SK-N-SH (cell line): ENCODE measurements at regions not wholly inside any gene's neighbourhood (a gene's known extent, or its start where the extent isn't known, plus 50 kb on each side); places are given as distances from the start of the nearest gene placed in this dataset.

ENCODE experiments used
- CTCF ChIA-PET: fragments of 300-600, 350-600 bp; formaldehyde crosslinking; extraction: SDS; loops from one replicate; lab custom pipeline; 2021; lab: Yijun Ruan, JAX
- POLR2A ChIA-PET: fragments of 350-600 bp; sonication (Branson Sonifier 250); formaldehyde crosslinking; extraction: SDS; loops from one replicate; lab custom pipeline; 2020; ENCODE audit warnings: antibody characterized with exemption, inconsistent platforms; lab: Yijun Ruan, JAX
- DNase-seq: peaks from one replicate; pipeline ENCODE4 v3.0.0; 2012
- H2AFZ ChIP-seq: fragments of 200-600 bp; sonication (generic); 2 replicates; pipeline ENCODE4 v1.8.1; 2016; ENCODE audit warnings: antibody characterized with exemption, mild to moderate bottlenecking, low read depth
- H3F3A ChIP-seq: fragments of 200-600 bp; sonication (generic); replicated peaks from 2 replicates; pipeline ENCODE3; 2016; ENCODE audit warnings: antibody characterized with exemption, mild to moderate bottlenecking; ENCODE audit not compliant: insufficient read depth
- H3K27ac ChIP-seq, 2 experiments: fragments of 200-500 bp in 1 of 2; fragments of 200-600 bp in 1 of 2; sonication (Bioruptor generic) in 1 of 2; sonication (generic), shearing (Covaris generic) in 1 of 2; 2 replicates each; pipeline versions ENCODE4 v1.5.1 to v1.6.1; 2014 to 2016; ENCODE audit warnings: low read depth in 2 of 2, inconsistent platforms in 1 of 2, low read length in 1 of 2, mild to moderate bottlenecking in 1 of 2, mixed read lengths in 1 of 2
- H3K27me3 ChIP-seq: fragments of 200-600 bp; sonication (generic), shearing (Covaris generic); 2 replicates; pipeline ENCODE4 v1.6.1; 2016; ENCODE audit warnings: mixed run types; ENCODE audit not compliant: insufficient read depth
- H3K36me3 ChIP-seq, 2 experiments: fragments of 200-500 bp in 1 of 2; fragments of 200-600 bp in 1 of 2; sonication (Bioruptor generic) in 1 of 2; sonication (generic) in 1 of 2; replicated peaks in 1 of 2; 2 replicates each; pipeline versions ENCODE3 to v1.5.1; 2014 to 2016; ENCODE audit warnings: low read length in 1 of 2, mild to moderate bottlenecking in 1 of 2; ENCODE audit not compliant: insufficient read depth in 2 of 2, control insufficient read depth in 1 of 2
- H3K4me1 ChIP-seq, 2 experiments: fragments of 200-500 bp in 1 of 2; fragments of 200-600 bp in 1 of 2; sonication (Bioruptor generic) in 1 of 2; sonication (generic), shearing (Covaris generic) in 1 of 2; 2 replicates each; pipeline versions ENCODE4 v1.5.1 to v1.6.1; 2014 to 2016; ENCODE audit warnings: low read depth in 1 of 2, low read length in 1 of 2, mixed run types in 1 of 2; ENCODE audit not compliant: insufficient read depth in 2 of 2, control insufficient read depth in 1 of 2
- H3K4me2 ChIP-seq: fragments of 200-600 bp; sonication (generic), shearing (Covaris generic); 2 replicates; pipeline ENCODE4 v1.6.1; 2017; ENCODE audit warnings: mixed run types
- H3K4me3 ChIP-seq, 2 experiments: fragments of 200-500 bp in 1 of 2; fragments of 200-600 bp in 1 of 2; sonication (Bioruptor generic) in 1 of 2; sonication (generic), shearing (Covaris generic) in 1 of 2; 2 replicates each; pipeline versions ENCODE4 v1.5.1 to v1.8.1; 2014 to 2016; ENCODE audit warnings: low read depth in 2 of 2, inconsistent platforms in 1 of 2, low read length in 1 of 2, mild to moderate bottlenecking in 1 of 2, mixed read lengths in 1 of 2, moderate library complexity in 1 of 2
- H3K79me2 ChIP-seq: fragments of 200-600 bp; sonication (generic); 2 replicates; pipeline ENCODE4 v1.8.1; 2017; ENCODE audit warnings: mild to moderate bottlenecking; ENCODE audit not compliant: insufficient read depth
- H3K9ac ChIP-seq: fragments of 200-600 bp; sonication (generic); 2 replicates; pipeline ENCODE4 v1.6.1; 2017; ENCODE audit warnings: mixed run types
- H3K9me2 ChIP-seq: fragments of 200-600 bp; sonication (generic); 2 replicates; pipeline ENCODE4 v1.6.1; 2017; ENCODE audit warnings: mixed run types
- H3K9me3 ChIP-seq: fragments of 200-600 bp; sonication (generic); 2 replicates; pipeline ENCODE4 v1.6.1; 2017; ENCODE audit warnings: mixed run types, mild to moderate bottlenecking, moderate library complexity
- H4K20me1 ChIP-seq: fragments of 200-600 bp; sonication (generic); 2 replicates; pipeline ENCODE4 v1.6.1; 2017; ENCODE audit warnings: mild to moderate bottlenecking, mixed run types; ENCODE audit not compliant: insufficient read depth
- CHD2 ChIP-seq: fragments of 150-350 bp; IDR thresholded peaks from 2 replicates; pipeline ENCODE4 v1.6.1; 2018; ENCODE audit warnings: low read length; ENCODE audit not compliant: partially characterized antibody
- GABPA ChIP-seq: IDR thresholded peaks from 2 replicates; pipeline ENCODE4 v1.4.0; 2012; ENCODE audit warnings: low read depth, mild to moderate bottlenecking
- IRF3 ChIP-seq: fragments of 150-350 bp; IDR thresholded peaks from 2 replicates; pipeline ENCODE4 v1.6.1; 2016; ENCODE audit warnings: mild to moderate bottlenecking, low read depth, low read length
- JUND ChIP-seq: IDR thresholded peaks from 2 replicates; pipeline ENCODE4 v1.4.0; 2012
- MAX ChIP-seq: IDR thresholded peaks from 2 replicates; pipeline ENCODE4 v1.4.0; 2012; ENCODE audit warnings: low read depth
- MXI1 ChIP-seq: IDR thresholded peaks from 2 replicates; pipeline ENCODE4 v1.6.1; 2012; ENCODE audit warnings: mild to moderate bottlenecking, low read depth, low read length, improper control_type of control experiment
- NFIC ChIP-seq: IDR thresholded peaks from 2 replicates; pipeline ENCODE4 v1.4.0; 2012; ENCODE audit warnings: borderline replicate concordance
- NRF1 ChIP-seq: IDR thresholded peaks from 2 replicates; pipeline ENCODE4 v1.6.1; 2012; ENCODE audit warnings: low read depth, mild to moderate bottlenecking, low read length
- RAD21 ChIP-seq: IDR thresholded peaks from 2 replicates; pipeline ENCODE4 v1.6.1; 2012; ENCODE audit warnings: mild to moderate bottlenecking, low read length
- RFX5 ChIP-seq: IDR thresholded peaks from 2 replicates; pipeline ENCODE4 v1.6.1; 2012; ENCODE audit warnings: mild to moderate bottlenecking, improper control_type of control experiment, low read length
- RXRA ChIP-seq: IDR thresholded peaks from 2 replicates; pipeline ENCODE4 v1.4.0; 2012; ENCODE audit warnings: low read depth, mild to moderate bottlenecking, borderline replicate concordance
- SIN3A ChIP-seq: IDR thresholded peaks from 2 replicates; pipeline ENCODE4 v1.6.1; 2012; ENCODE audit warnings: low read depth, mild to moderate bottlenecking, low read length, moderate library complexity, borderline replicate concordance
- SMC3 ChIP-seq: IDR thresholded peaks from 2 replicates; pipeline ENCODE4 v1.6.1; 2012; ENCODE audit warnings: low read depth, low read length, improper control_type of control experiment
- TEAD4 ChIP-seq: IDR thresholded peaks from 2 replicates; pipeline ENCODE4 v1.4.0; 2012; ENCODE audit warnings: mild to moderate bottlenecking, borderline replicate concordance; ENCODE audit not compliant: insufficient read depth
- USF2 ChIP-seq: fragments of 150-350 bp; IDR thresholded peaks from 2 replicates; pipeline ENCODE4 v1.6.1; 2017; ENCODE audit warnings: antibody characterized with exemption, low read length, low read depth, borderline replicate concordance
- ZBTB33 ChIP-seq: IDR thresholded peaks from 2 replicates; pipeline ENCODE4 v1.4.0; 2012; ENCODE audit warnings: low read depth, borderline replicate concordance
- WGBS: methylation state at CpG from one replicate; pipeline ENCODE4 v1.1.6; 2017; ENCODE audit warnings: low lambda C conversion rate; 5-methylcytosine and 5-hydroxymethylcytosine counted together
- TF ChIP-seq, protein P1 (sequence below): IDR thresholded peaks from 2 replicates; pipeline ENCODE4 v1.6.1; 2012; ENCODE audit warnings: mild to moderate bottlenecking, low read depth, low read length, moderate library complexity
- TF ChIP-seq, protein P2 (sequence below): IDR thresholded peaks from 2 replicates; pipeline ENCODE4; 2012

GRCh38 chr14:86601813-86602212 is 1071.9 kb downstream of the FLRT2 start:
- H3K27me3 ChIP-seq: no peaks in the 10 kb centered on the region
- H3K4me2 ChIP-seq: no peak overlapping the region
- H3F3A ChIP-seq: no peaks in the 10 kb centered on the region
- no peak overlapping the region for H3K9ac ChIP-seq
- no peak overlapping the region for H3K27ac ChIP-seq
- ChIA-PET POLR2A (no interaction called here), CTCF (no interaction called here)
- 70% methylated on average over 2 of the region's 2 CpGs for WGBS
- no peaks in the 10 kb centered on the region for H4K20me1 ChIP-seq
- no peaks in the 10 kb centered on the region for H3K79me2 ChIP-seq
- no peak for DNase-seq
- H3K9me2 ChIP-seq: no peaks in the 10 kb centered on the region
- no peak overlapping the region for H2AFZ ChIP-seq
- no peaks in the 10 kb centered on the region for H3K36me3 ChIP-seq
- H3K4me1 ChIP-seq: no peaks in the 10 kb centered on the region
- H3K9me3 ChIP-seq: no peaks in the 10 kb centered on the region
- no peak overlapping the region for H3K4me3 ChIP-seq
- TF ChIP-seq JUND (no peak), RFX5 (no peak), CHD2 (no peak), SIN3A (no peak), TEAD4 (no peak), GABPA (no peak), USF2 (no peak), NFIC (no peak), NRF1 (no peak), IRF3 (no peak), SMC3 (no peak), RAD21 (no peak), ZBTB33 (no peak), MXI1 (no peak), MAX (no peak), RXRA (no peak)
- TF ChIP-seq, protein P1, sequence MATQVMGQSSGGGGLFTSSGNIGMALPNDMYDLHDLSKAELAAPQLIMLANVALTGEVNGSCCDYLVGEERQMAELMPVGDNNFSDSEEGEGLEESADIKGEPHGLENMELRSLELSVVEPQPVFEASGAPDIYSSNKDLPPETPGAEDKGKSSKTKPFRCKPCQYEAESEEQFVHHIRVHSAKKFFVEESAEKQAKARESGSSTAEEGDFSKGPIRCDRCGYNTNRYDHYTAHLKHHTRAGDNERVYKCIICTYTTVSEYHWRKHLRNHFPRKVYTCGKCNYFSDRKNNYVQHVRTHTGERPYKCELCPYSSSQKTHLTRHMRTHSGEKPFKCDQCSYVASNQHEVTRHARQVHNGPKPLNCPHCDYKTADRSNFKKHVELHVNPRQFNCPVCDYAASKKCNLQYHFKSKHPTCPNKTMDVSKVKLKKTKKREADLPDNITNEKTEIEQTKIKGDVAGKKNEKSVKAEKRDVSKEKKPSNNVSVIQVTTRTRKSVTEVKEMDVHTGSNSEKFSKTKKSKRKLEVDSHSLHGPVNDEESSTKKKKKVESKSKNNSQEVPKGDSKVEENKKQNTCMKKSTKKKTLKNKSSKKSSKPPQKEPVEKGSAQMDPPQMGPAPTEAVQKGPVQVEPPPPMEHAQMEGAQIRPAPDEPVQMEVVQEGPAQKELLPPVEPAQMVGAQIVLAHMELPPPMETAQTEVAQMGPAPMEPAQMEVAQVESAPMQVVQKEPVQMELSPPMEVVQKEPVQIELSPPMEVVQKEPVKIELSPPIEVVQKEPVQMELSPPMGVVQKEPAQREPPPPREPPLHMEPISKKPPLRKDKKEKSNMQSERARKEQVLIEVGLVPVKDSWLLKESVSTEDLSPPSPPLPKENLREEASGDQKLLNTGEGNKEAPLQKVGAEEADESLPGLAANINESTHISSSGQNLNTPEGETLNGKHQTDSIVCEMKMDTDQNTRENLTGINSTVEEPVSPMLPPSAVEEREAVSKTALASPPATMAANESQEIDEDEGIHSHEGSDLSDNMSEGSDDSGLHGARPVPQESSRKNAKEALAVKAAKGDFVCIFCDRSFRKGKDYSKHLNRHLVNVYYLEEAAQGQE: no peak
- TF ChIP-seq, protein P2, sequence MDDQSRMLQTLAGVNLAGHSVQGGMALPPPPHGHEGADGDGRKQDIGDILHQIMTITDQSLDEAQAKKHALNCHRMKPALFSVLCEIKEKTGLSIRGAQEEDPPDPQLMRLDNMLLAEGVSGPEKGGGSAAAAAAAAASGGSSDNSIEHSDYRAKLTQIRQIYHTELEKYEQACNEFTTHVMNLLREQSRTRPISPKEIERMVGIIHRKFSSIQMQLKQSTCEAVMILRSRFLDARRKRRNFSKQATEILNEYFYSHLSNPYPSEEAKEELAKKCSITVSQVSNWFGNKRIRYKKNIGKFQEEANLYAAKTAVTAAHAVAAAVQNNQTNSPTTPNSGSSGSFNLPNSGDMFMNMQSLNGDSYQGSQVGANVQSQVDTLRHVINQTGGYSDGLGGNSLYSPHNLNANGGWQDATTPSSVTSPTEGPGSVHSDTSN: no peak
